ENCODE measurements at regions not wholly inside any gene's neighbourhood (a gene's known extent, or its start where the extent isn't known, plus 50 kb on each side); places are given as distances from the start of the nearest gene placed in this dataset.

- no peak overlapping the region for H2AFZ ChIP-seq (ENCODE audit: insufficient read depth, low read depth, low read length, poor library complexity, severe bottlenecking)
- H3K4me1 ChIP-seq (ENCODE audit: control insufficient read depth in 2 of 2, insufficient read depth in 2 of 2, low read length in 2 of 2): no peaks in the 10 kb centered on the region
- intact Hi-C loops (cut with micrococcal nuclease): no loop called here
- no peak overlapping the region for H3K9ac ChIP-seq (ENCODE audit: low read length)
- no peaks in the 10 kb centered on the region for H3K36me3 ChIP-seq (replicated peaks in 1 of 2; ENCODE audit: control extremely low read depth in 1 of 2, control insufficient read depth in 1 of 2, extremely low read depth in 1 of 2, insufficient read depth in 2 of 2, low read length in 1 of 2)
- H3K27ac ChIP-seq (ENCODE audit: low read length in 2 of 2): no peak overlapping the region
- no peak overlapping the region for H3K27ac Mint-ChIP-seq
- no peaks in the 10 kb centered on the region for H3K4me1 Mint-ChIP-seq
- H3K27me3 ChIP-seq (replicated peaks in 1 of 4; ENCODE audit: control extremely low read depth in 1 of 4, control insufficient read depth in 3 of 4, insufficient read depth in 4 of 4, low read length in 3 of 4): no peaks in the 10 kb centered on the region
- no peak overlapping the region for H3K4me2 ChIP-seq (replicated peaks; ENCODE audit: low read depth, low read length, poor library complexity, severe bottlenecking)
- no peaks in the 10 kb centered on the region for H4K20me1 ChIP-seq (ENCODE audit: control insufficient read depth, insufficient read depth, low read length, poor library complexity, severe bottlenecking)
- no peak for TF ChIP-seq EZH2 (IDR thresholded peaks at IDR 0.05; ENCODE audit: borderline replicate concordance, insufficient read depth, low read depth, low read length, poor library complexity, severe bottlenecking)
- no peak for TF ChIP-seq CTCF (IDR thresholded peaks at IDR 0.05)
- peaks cover 2% of the 10 kb centered on the region for H3K27me3 Mint-ChIP-seq
- no CpG with 5 or more reads among the region's 4 CpGs for WGBS (ENCODE audit: insufficient coverage)
- H3K4me3 ChIP-seq (ENCODE audit: control extremely low read depth in 1 of 5, extremely low read depth in 1 of 5, insufficient read depth in 1 of 5, low read depth in 2 of 5, low read length in 4 of 5): no peak overlapping the region
- POLR2A ChIA-PET: no interaction called here
- CTCF ChIA-PET: no interaction called here
- H3K4me3 Mint-ChIP-seq: no peak overlapping the region
- ATAC-seq (ENCODE audit: low read depth) (no peak), DNase-seq (no peak)
- no peaks in the 10 kb centered on the region for H3K9me3 ChIP-seq (ENCODE audit: control extremely low read depth in 1 of 3, control insufficient read depth in 2 of 3, insufficient read depth in 1 of 3, low read length in 2 of 3)
- no peaks in the 10 kb centered on the region for H3K9me3 Mint-ChIP-seq (ENCODE audit: insufficient read depth)
- H3K79me2 ChIP-seq (ENCODE audit: control insufficient read depth, insufficient read depth, low read length): no peaks in the 10 kb centered on the region
Observed at GRCh38 chr7:12889391-12889790, 202.0 kb downstream of the ARL4A start.

GRCh38 chr7:12890586-12890985, 203.2 kb downstream of the ARL4A start:
- Histone ChIP-seq H2AFZ (ENCODE audit: insufficient read depth, low read depth, low read length, poor library complexity, severe bottlenecking) (no peak overlapping the region), H3K27ac (ENCODE audit: low read length in 2 of 2) (no peak overlapping the region), H4K20me1 (ENCODE audit: control insufficient read depth, insufficient read depth, low read length, poor library complexity, severe bottlenecking) (no peaks in the 10 kb centered on the region), H3K4me2 (replicated peaks; ENCODE audit: low read depth, low read length, poor library complexity, severe bottlenecking) (no peak overlapping the region), H3K36me3 (replicated peaks in 1 of 2; ENCODE audit: control extremely low read depth in 1 of 2, control insufficient read depth in 1 of 2, extremely low read depth in 1 of 2, insufficient read depth in 2 of 2, low read length in 1 of 2) (no peaks in the 10 kb centered on the region), H3K4me3 (ENCODE audit: control extremely low read depth in 1 of 5, extremely low read depth in 1 of 5, insufficient read depth in 1 of 5, low read depth in 2 of 5, low read length in 4 of 5) (no peak overlapping the region), H3K9ac (ENCODE audit: low read length) (no peak overlapping the region), H3K79me2 (ENCODE audit: control insufficient read depth, insufficient read depth, low read length) (no peaks in the 10 kb centered on the region), H3K27me3 (replicated peaks in 1 of 4; ENCODE audit: control extremely low read depth in 1 of 4, control insufficient read depth in 3 of 4, insufficient read depth in 4 of 4, low read length in 3 of 4) (no peaks in the 10 kb centered on the region), H3K9me3 (ENCODE audit: control extremely low read depth in 1 of 3, control insufficient read depth in 2 of 3, insufficient read depth in 1 of 3, low read length in 2 of 3) (no peaks in the 10 kb centered on the region), H3K4me1 (ENCODE audit: control insufficient read depth in 2 of 2, insufficient read depth in 2 of 2, low read length in 2 of 2) (no peaks in the 10 kb centered on the region)
- ChIA-PET POLR2A (no interaction called here), CTCF (no interaction called here)
- Mint-ChIP-seq H3K9me3 (ENCODE audit: insufficient read depth) (no peaks in the 10 kb centered on the region), H3K4me3 (no peak overlapping the region), H3K27me3 (no peaks in the 10 kb centered on the region), H3K4me1 (no peaks in the 10 kb centered on the region), H3K27ac (no peak overlapping the region)
- DNase-seq: no peak
- intact Hi-C loops (cut with micrococcal nuclease): no loop called here
- 100% methylated on average over 1 of the region's 2 CpGs for WGBS (ENCODE audit: insufficient coverage)
- no peak for ATAC-seq (ENCODE audit: low read depth)
- TF ChIP-seq CTCF (IDR thresholded peaks at IDR 0.05): no peak
